GM23338 (cell line): ENCODE measurements at regions not wholly inside any gene's neighbourhood (a gene's known extent, or its start where the extent isn't known, plus 50 kb on each side); places are given as distances from the start of the nearest gene placed in this dataset. TPM values are rescaled to one million over a fixed set of nuclear protein-coding genes. Genes with fewer than 3 reads are reported as not detected.

Source experiments
- ATAC-seq: fragments of 200-7000 bp; cut with Tn5 transposase; 3 replicates; pipeline ENCODE4 v1.9.1; 2020
- DNase-seq: peaks from one replicate; pipeline ENCODE4 v3.0.0-alpha.2; 2015; ENCODE audit warnings: low spot score
- H2AFZ ChIP-seq: fragments of 200-600 bp; sonication (generic); 2 replicates; pipeline ENCODE4 v1.8.0; 2016; ENCODE audit warnings: antibody characterized with exemption, mild to moderate bottlenecking, moderate library complexity
- H3F3A ChIP-seq: fragments of 200-600 bp; sonication (generic); replicated peaks from 2 replicates; pipeline ENCODE4 v1.8.0; 2017; ENCODE audit warnings: antibody characterized with exemption, mixed run types, low read depth
- H3K27ac ChIP-seq: fragments of 200-600 bp; sonication (generic); 2 replicates; pipeline ENCODE4 v1.6.1; 2016; ENCODE audit warnings: low read depth
- H3K27me3 ChIP-seq: fragments of 200-600 bp; sonication (generic); 2 replicates; pipeline ENCODE4 v1.8.0; 2016; ENCODE audit warnings: mild to moderate bottlenecking, mixed run types, moderate library complexity; ENCODE audit not compliant: insufficient read depth
- H3K36me3 ChIP-seq: fragments of 200-600 bp; sonication (generic); 2 replicates; pipeline ENCODE4 v1.8.0; 2016; ENCODE audit warnings: mild to moderate bottlenecking; ENCODE audit not compliant: insufficient read depth
- H3K4me1 ChIP-seq: fragments of 200-600 bp; sonication (generic); 2 replicates; pipeline ENCODE4 v1.8.0; 2016; ENCODE audit warnings: mild to moderate bottlenecking, moderate library complexity; ENCODE audit not compliant: insufficient read depth
- H3K4me2 ChIP-seq: fragments of 200-600 bp; sonication (generic); 2 replicates; pipeline ENCODE4 v1.7.1; 2017; ENCODE audit warnings: mixed run types
- H3K4me3 ChIP-seq: fragments of 200-600 bp; sonication (generic); 2 replicates; pipeline ENCODE4 v1.6.1; 2016; ENCODE audit warnings: mixed run types
- H3K79me2 ChIP-seq: fragments of 200-600 bp; sonication (generic); replicated peaks from 2 replicates; pipeline ENCODE4 v1.8.0; 2017; ENCODE audit warnings: mild to moderate bottlenecking; ENCODE audit not compliant: insufficient read depth
- H3K9me2 ChIP-seq: fragments of 200-600 bp; sonication (generic); 2 replicates; pipeline ENCODE4 v1.8.0; 2017; ENCODE audit not compliant: insufficient read depth
- H4K20me1 ChIP-seq: fragments of 200-600 bp; sonication (generic); replicated peaks from 2 replicates; pipeline ENCODE4 v1.8.0; 2017; ENCODE audit warnings: mild to moderate bottlenecking; ENCODE audit not compliant: insufficient read depth
- H3K27ac Mint-ChIP-seq: 2 replicates; pipeline ENCODE4 v1.8.0; 2020; ENCODE audit warnings: inconsistent platforms, mild to moderate bottlenecking, moderate library complexity, mixed read lengths
- H3K27me3 Mint-ChIP-seq: 3 replicates; pipeline ENCODE4 v1.8.0; 2022; ENCODE audit warnings: low read depth, mild to moderate bottlenecking, moderate library complexity, mixed read lengths, inconsistent platforms; ENCODE audit not compliant: insufficient read depth, poor library complexity
- H3K36me3 Mint-ChIP-seq: 3 replicates; pipeline ENCODE4 v1.8.0; 2021; ENCODE audit warnings: low read depth, mild to moderate bottlenecking, inconsistent platforms, moderate library complexity, mixed read lengths
- H3K4me1 Mint-ChIP-seq: 3 replicates; pipeline ENCODE4 v1.8.0; 2020; ENCODE audit warnings: mild to moderate bottlenecking, inconsistent platforms, mixed read lengths
- H3K4me3 Mint-ChIP-seq: 3 replicates; pipeline ENCODE4 v1.8.0; 2021; ENCODE audit warnings: moderate library complexity, mild to moderate bottlenecking, inconsistent platforms, mixed read lengths
- H3K9me3 Mint-ChIP-seq: 3 replicates; pipeline ENCODE4 v1.8.0; 2020; ENCODE audit warnings: moderate library complexity, mild to moderate bottlenecking, inconsistent platforms, mixed read lengths
- JUNB ChIP-seq: IDR thresholded peaks from one replicate; pipeline ENCODE4 v1.6.1; 2016; ENCODE audit warnings: antibody characterized with exemption; ENCODE audit not compliant: unreplicated experiment
- ZNF331 ChIP-seq: fragments of 250-450 bp; sonication (Bioruptor Pico); IDR thresholded peaks from 2 replicates; pipeline ENCODE4 v1.5.0; 2020; ENCODE audit warnings: low read depth, mild to moderate bottlenecking, moderate library complexity
- small RNA-seq: library from RNA; depleted of rRNA; stranded (forward); fragments of <200 nt; gene quantifications from one replicate; pipeline ENCODE3, GENCODE V24; 2014; ENCODE audit warnings: low replicate concordance

DNA sequence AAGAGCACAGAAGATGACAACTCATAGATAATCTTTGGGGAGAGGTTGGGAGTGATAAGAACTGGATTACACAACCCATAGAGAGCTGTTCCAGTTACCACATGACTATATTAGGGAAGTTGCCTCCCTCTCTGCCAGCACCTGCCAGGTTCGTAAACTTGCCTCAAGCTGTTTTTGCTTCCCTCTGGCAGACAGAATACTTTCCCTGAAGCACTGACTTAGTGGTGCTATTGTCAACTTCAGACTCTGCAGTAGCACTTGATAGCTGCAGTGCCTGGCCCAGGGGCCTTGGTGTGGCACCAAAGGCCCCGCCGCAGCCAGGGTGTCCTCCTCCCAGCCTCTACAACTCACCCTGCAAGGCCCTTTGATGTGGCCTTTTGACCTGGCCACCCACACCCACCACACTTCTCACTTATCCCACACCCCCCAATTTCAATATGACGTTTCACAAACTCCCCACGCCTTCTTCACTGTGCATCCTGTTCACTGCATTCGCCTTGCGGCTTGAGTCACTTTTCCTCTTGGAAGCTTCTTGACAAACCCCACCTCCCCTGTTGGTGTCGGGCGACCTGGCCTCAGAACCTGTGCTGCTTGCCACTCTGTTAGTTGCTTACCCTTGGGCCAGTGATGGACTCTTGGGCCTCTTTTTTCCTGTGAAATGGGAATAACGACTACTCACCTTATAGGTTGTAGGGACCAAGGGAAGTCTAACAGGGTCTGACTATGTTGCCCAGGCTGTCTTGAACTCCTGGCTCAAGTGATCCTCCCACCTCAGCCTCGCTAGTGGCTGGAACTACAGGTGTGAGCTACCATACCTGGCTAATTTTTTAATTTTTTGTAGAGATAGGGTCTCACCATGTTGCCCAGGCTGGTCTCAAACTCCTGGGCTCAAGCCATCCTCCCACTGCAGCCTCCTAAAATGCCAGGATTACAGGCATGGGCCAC lies 50.2 kb upstream of the PODXL start:
- Histone ChIP-seq H3K4me2 (peak overlapping the region; percentile 10; the same call in 1 of the 2 replicates), H3K9me2 (no peaks in the 10 kb centered on the region), H3K27ac (peak overlapping the region; percentile 97), H3K4me1 (peaks cover 43% of the 10 kb centered on the region), H4K20me1 (no peaks in the 10 kb centered on the region), H3K36me3 (no peaks in the 10 kb centered on the region), H2AFZ (no peak overlapping the region), H3K4me3 (no peak overlapping the region), H3K27me3 (no peaks in the 10 kb centered on the region), H3F3A (peaks cover 14% of the 10 kb centered on the region; the same call in 1 of the 2 replicates), H3K79me2 (no peaks in the 10 kb centered on the region)
- DNase-seq (peak; percentile 47), ATAC-seq (no peak)
- TF ChIP-seq ZNF331 (CRISPR knock-in tag) (no peak), JUNB (no peak)
- peak overlapping the region; percentile 58; the same call in 1 of the 3 replicates for H3K4me3 Mint-ChIP-seq
- no peaks in the 10 kb centered on the region for H3K9me3 Mint-ChIP-seq
- H3K36me3 Mint-ChIP-seq, result no peaks in the 10 kb centered on the region; the same call in 2 of the 3 replicates
- H3K27ac Mint-ChIP-seq, result peak overlapping the region; percentile 96
- peaks cover 59% of the 10 kb centered on the region for H3K4me1 Mint-ChIP-seq
- H3K27me3 Mint-ChIP-seq, result peaks cover 12% of the 10 kb centered on the region

Small RNAs in the stretch of these regions (small RNA-seq; reads per million reads assigned to genes)
- not detected for gene AC009518.3
